Naive B cell (primary cell): ENCODE measurements at regions not wholly inside any gene's neighbourhood (a gene's known extent, or its start where the extent isn't known, plus 50 kb on each side); places are given as distances from the start of the nearest gene placed in this dataset.
"Not testable (repeated sequence)": the region's sequence is repeated elsewhere in the genome, so short reads cannot be mapped to it uniquely, and the experiment has no call there.

Experiments used
- ATAC-seq, 2 donors: fragments of 150-1000 bp; cut with Tn5 transposase; 2 replicates each; pipeline ENCODE4 v1.10.0; 2021; ENCODE audit warnings: low read depth in 2 of 2, mild to moderate bottlenecking in 2 of 2, moderate library complexity in 2 of 2
- DNase-seq: peaks from one replicate; pipeline ENCODE4 v3.0.0; 2022
- H3K27ac Mint-ChIP-seq, 6 donors: one replicate each; pipeline ENCODE4 v1.8.0; 2020 to 2022; ENCODE audit warnings: mild to moderate bottlenecking in 6 of 6, mixed read lengths in 6 of 6, moderate library complexity in 5 of 6, inconsistent platforms in 2 of 6
- H3K27me3 Mint-ChIP-seq, 3 donors: one replicate each; pipeline ENCODE4 v1.8.0; 2021 to 2022; ENCODE audit warnings: mixed read lengths in 3 of 3, mild to moderate bottlenecking in 1 of 3
- H3K36me3 Mint-ChIP-seq, 2 donors: one replicate each; pipeline ENCODE4 v1.8.0; 2020 to 2022; ENCODE audit warnings: mixed read lengths in 2 of 2, inconsistent platforms in 1 of 2, mild to moderate bottlenecking in 1 of 2
- H3K4me1 Mint-ChIP-seq, 3 donors: one replicate each; pipeline ENCODE4 v1.8.0; 2020 to 2022; ENCODE audit warnings: mixed read lengths in 3 of 3, inconsistent platforms in 1 of 3, mild to moderate bottlenecking in 1 of 3, moderate library complexity in 1 of 3
- H3K4me3 Mint-ChIP-seq, 8 donors: one replicate each; pipeline ENCODE4 v1.8.0; 2020 to 2022; ENCODE audit warnings: mild to moderate bottlenecking in 8 of 8, mixed read lengths in 8 of 8, moderate library complexity in 8 of 8, inconsistent platforms in 2 of 8
- H3K9me3 Mint-ChIP-seq, 7 donors: one replicate each; pipeline ENCODE4 v1.8.0; 2020 to 2022; ENCODE audit warnings: mixed read lengths in 7 of 7, mild to moderate bottlenecking in 5 of 7, inconsistent platforms in 2 of 7, moderate library complexity in 1 of 7

- ATAC-seq, H3K27me3 Mint-ChIP-seq, DNase-seq, H3K27ac Mint-ChIP-seq, H3K4me3 Mint-ChIP-seq, H3K36me3 Mint-ChIP-seq, H3K4me1 Mint-ChIP-seq: not testable (repeated sequence)
- H3K9me3 Mint-ChIP-seq = peaks cover 0 to 10% (median 1%) of the 10 kb centered on the region in 7 donors
Measured at GRCh38 chr15:100733843-100734185, 131.4 kb downstream of the ASB7 start.

- H3K36me3 Mint-ChIP-seq = no peaks in the 10 kb centered on the region
- H3K9me3 Mint-ChIP-seq = peaks cover 0 to 10% (median 1%) of the 10 kb centered on the region in 7 donors
- peaks cover 0 to under 1% (median 0%) of the 10 kb centered on the region in 3 donors for H3K4me1 Mint-ChIP-seq
- DNase-seq = no peak
- no peak overlapping the region for H3K27ac Mint-ChIP-seq
- peaks cover 6 to 8% (median 6%) of the 10 kb centered on the region in 3 donors for H3K27me3 Mint-ChIP-seq
- no peak overlapping the region for H3K4me3 Mint-ChIP-seq
- ATAC-seq = no peak
Measured at GRCh38 chr15:100734586-100734985, 132.2 kb downstream of the ASB7 start.

- no peak overlapping the region for H3K4me3 Mint-ChIP-seq
- H3K4me1 Mint-ChIP-seq = peaks cover 0 to 4% (median 0%) of the 10 kb centered on the region in 3 donors
- ATAC-seq (no peak), DNase-seq (no peak)
- peaks cover 6 to 8% (median 6%) of the 10 kb centered on the region in 3 donors for H3K27me3 Mint-ChIP-seq
- H3K36me3 Mint-ChIP-seq = no peaks in the 10 kb centered on the region
- H3K27ac Mint-ChIP-seq = peak overlapping the region in 2 of 6 donors; percentile 23 to 77
- peaks cover 0 to 10% (median 1%) of the 10 kb centered on the region in 7 donors for H3K9me3 Mint-ChIP-seq
Measured at GRCh38 chr15:100735129-100736053, 133.0 kb downstream of the ASB7 start.

GRCh38 chr15:100737214-100737613 is 134.8 kb downstream of the ASB7 start:
- H3K4me1 Mint-ChIP-seq = peaks cover 0 to 4% (median 0%) of the 10 kb centered on the region in 3 donors
- no peaks in the 10 kb centered on the region for H3K36me3 Mint-ChIP-seq
- no peak overlapping the region for H3K27ac Mint-ChIP-seq
- no peak overlapping the region for H3K4me3 Mint-ChIP-seq
- H3K27me3 Mint-ChIP-seq = peaks cover 0 to 8% (median 6%) of the 10 kb centered on the region in 3 donors
- ATAC-seq (no peak), DNase-seq (no peak)
- peaks cover 0 to 10% (median 1%) of the 10 kb centered on the region in 7 donors for H3K9me3 Mint-ChIP-seq

DNA sequence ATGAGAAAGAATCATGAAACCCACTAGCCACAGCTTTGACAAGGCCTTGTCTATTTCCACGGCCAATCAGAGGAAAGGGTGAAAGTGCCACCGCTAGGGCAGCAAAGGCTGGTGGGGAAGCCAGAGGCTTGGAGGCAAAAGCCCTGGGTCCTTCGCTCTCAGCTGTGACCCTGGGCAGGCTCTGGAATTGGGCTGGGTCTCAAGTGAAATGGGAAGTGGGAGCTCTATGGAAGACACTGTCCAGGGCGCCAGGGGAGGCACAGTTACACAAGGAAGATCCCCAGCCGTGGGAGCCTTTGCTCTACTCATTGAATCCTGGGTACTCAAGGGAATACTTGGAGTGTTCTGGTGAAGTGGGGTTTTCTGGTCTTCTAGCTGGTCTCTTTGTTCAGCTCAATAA is 136.2 kb downstream of the ASB7 start:
- H3K27ac Mint-ChIP-seq = no peak overlapping the region
- peaks cover 0 to 10% (median 1%) of the 10 kb centered on the region in 7 donors for H3K9me3 Mint-ChIP-seq
- no peak for ATAC-seq
- H3K27me3 Mint-ChIP-seq = peaks cover 0 to 8% (median 7%) of the 10 kb centered on the region in 3 donors
- H3K4me3 Mint-ChIP-seq = no peak overlapping the region
- H3K4me1 Mint-ChIP-seq = peaks cover 0 to 4% (median 0%) of the 10 kb centered on the region in 3 donors
- H3K36me3 Mint-ChIP-seq = no peaks in the 10 kb centered on the region
- no peak for DNase-seq

DNA sequence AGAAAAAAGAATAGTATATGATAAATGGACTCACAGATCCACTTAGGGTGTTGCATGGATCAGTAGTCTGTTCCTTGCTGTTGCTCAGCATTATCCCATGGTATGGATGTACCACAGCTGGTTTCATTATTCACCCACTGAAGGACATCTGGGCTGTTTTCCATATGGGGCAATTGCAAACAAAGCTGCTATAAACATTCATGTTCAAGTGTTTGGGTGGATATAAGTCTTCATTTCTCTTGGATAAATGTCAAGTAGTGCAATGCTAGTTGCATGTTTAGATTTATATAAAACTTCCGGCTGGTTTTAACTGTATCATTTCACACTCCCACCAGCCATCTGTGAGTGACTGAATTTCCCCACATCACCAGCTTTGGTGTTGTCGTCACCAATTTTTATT is 137.7 kb downstream of the ASB7 start:
- ATAC-seq = no peak
- Mint-ChIP-seq H3K9me3 (no peaks in the 10 kb centered on the region), H3K4me1 (peaks cover 0 to 4% (median 0%) of the 10 kb centered on the region in 3 donors), H3K36me3 (no peaks in the 10 kb centered on the region), H3K4me3 (no peak overlapping the region), H3K27me3 (peaks cover 5 to 12% (median 9%) of the 10 kb centered on the region in 3 donors), H3K27ac (no peak overlapping the region)
- no peak for DNase-seq

GRCh38 chr15:100751585-100751984 is 128.0 kb upstream of the ALDH1A3 start:
- peaks cover 43 to 60% (median 47%) of the 10 kb centered on the region in 3 donors for H3K27me3 Mint-ChIP-seq
- no peak overlapping the region for H3K4me3 Mint-ChIP-seq
- H3K9me3 Mint-ChIP-seq = peaks cover 9 to 30% (median 20%) of the 10 kb centered on the region in 7 donors
- ATAC-seq (no peak), DNase-seq (no peak)
- no peaks in the 10 kb centered on the region for H3K4me1 Mint-ChIP-seq
- no peak overlapping the region for H3K27ac Mint-ChIP-seq
- H3K36me3 Mint-ChIP-seq = peaks cover 7 to 20% of the 10 kb centered on the region in 2 donors

DNA sequence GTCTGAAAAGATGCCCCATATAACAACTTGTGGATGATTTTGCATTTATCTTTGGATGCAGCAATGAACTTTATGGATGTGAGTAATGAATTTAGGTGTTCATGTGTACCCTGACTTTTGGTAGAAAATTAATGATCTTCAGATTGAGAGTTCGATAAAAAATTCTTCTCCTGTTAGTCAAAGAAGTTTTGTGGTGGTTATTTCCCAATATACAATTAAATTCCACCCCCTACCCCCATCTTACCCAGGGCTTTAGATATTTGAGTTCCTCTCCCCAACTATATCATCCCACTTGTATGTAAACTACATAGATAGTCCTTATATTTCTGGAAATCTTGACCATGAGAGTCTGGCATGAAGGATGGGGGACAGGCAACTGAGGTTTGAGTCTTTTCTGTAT is 126.1 kb upstream of the ALDH1A3 start:
- no peak overlapping the region for H3K4me3 Mint-ChIP-seq
- ATAC-seq (no peak), DNase-seq (no peak)
- H3K36me3 Mint-ChIP-seq = peaks cover 0 to 2% of the 10 kb centered on the region in 2 donors
- peaks cover 38 to 52% (median 46%) of the 10 kb centered on the region in 3 donors for H3K27me3 Mint-ChIP-seq
- no peak overlapping the region for H3K27ac Mint-ChIP-seq
- H3K9me3 Mint-ChIP-seq = peaks cover 0 to 14% (median 4%) of the 10 kb centered on the region in 7 donors
- H3K4me1 Mint-ChIP-seq = no peaks in the 10 kb centered on the region

DNA sequence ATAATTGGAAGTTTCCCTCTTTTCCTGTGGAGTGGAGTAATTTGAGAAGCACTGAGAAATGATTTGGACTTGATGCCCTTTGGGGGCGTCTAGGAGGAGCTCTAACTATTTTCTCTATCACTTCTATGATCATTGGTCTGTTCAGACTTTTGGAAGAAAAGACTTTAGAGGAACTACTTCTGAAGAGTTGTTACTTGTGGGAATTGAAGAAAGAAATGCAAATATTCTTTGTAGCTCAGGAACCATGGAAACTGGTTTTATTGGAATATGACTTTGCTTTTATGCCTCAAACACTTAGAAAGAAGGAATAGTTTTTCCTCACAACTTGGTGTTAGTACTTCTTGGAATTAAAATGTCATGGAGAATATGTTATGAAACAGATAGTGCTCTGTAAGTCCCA is 122.0 kb upstream of the ALDH1A3 start:
- Mint-ChIP-seq H3K36me3 (no peaks in the 10 kb centered on the region), H3K9me3 (no peaks in the 10 kb centered on the region), H3K4me3 (no peak overlapping the region), H3K4me1 (no peaks in the 10 kb centered on the region), H3K27me3 (peaks cover 48 to 56% (median 50%) of the 10 kb centered on the region in 3 donors), H3K27ac (no peak overlapping the region)
- DNase-seq = no peak
- no peak for ATAC-seq

GRCh38 chr15:100758555-100758954 is 121.1 kb upstream of the ALDH1A3 start:
- no peak for ATAC-seq
- H3K27me3 Mint-ChIP-seq = peaks cover 48 to 60% (median 50%) of the 10 kb centered on the region in 3 donors
- no peaks in the 10 kb centered on the region for H3K36me3 Mint-ChIP-seq
- no peak for DNase-seq
- no peak overlapping the region for H3K27ac Mint-ChIP-seq
- no peaks in the 10 kb centered on the region for H3K9me3 Mint-ChIP-seq
- no peak overlapping the region for H3K4me3 Mint-ChIP-seq
- no peaks in the 10 kb centered on the region for H3K4me1 Mint-ChIP-seq

GRCh38 chr15:100759106-100759505 is 120.5 kb upstream of the ALDH1A3 start:
- ATAC-seq = no peak
- no peak for DNase-seq
- Mint-ChIP-seq H3K27ac (no peak overlapping the region), H3K4me1 (no peaks in the 10 kb centered on the region), H3K27me3 (peaks cover 43 to 61% (median 45%) of the 10 kb centered on the region in 3 donors), H3K9me3 (no peaks in the 10 kb centered on the region), H3K4me3 (no peak overlapping the region), H3K36me3 (no peaks in the 10 kb centered on the region)

DNA sequence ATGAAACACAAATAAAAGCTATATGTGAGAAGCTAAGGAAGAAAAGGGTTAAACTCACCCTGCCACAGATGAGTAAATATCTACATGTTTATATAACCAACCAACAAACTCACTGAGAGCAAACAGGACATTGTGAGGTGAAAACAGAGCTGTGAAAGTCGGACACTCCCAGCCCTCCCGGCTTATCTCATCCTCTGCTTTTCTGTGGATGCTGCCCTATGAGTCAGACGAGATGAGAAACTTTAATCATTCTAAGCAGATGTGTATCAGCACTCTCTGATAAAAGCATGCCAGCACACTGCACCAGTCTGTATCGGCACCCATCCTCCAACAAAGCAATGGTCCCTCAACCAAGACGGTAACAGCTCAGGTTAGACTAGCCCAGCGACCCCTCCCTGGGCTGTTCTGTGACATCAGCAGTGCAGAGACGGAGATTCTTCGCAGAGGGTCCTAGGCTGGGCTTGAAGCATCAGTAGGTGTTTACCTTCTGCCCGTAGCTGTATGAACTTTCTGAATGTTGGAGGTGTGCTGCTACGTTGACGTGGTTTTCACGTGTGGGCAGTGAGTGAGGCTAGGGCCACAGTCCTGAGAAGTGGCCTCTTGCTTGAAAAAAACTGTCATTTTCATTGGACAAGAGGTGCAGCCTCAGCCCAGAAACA is 119.8 kb upstream of the ALDH1A3 start:
- DNase-seq (no peak), ATAC-seq (no peak)
- H3K9me3 Mint-ChIP-seq = no peaks in the 10 kb centered on the region
- H3K27me3 Mint-ChIP-seq = peaks cover 35 to 54% (median 40%) of the 10 kb centered on the region in 3 donors
- no peaks in the 10 kb centered on the region for H3K36me3 Mint-ChIP-seq
- no peak overlapping the region for H3K27ac Mint-ChIP-seq
- no peaks in the 10 kb centered on the region for H3K4me1 Mint-ChIP-seq
- no peak overlapping the region for H3K4me3 Mint-ChIP-seq

DNA sequence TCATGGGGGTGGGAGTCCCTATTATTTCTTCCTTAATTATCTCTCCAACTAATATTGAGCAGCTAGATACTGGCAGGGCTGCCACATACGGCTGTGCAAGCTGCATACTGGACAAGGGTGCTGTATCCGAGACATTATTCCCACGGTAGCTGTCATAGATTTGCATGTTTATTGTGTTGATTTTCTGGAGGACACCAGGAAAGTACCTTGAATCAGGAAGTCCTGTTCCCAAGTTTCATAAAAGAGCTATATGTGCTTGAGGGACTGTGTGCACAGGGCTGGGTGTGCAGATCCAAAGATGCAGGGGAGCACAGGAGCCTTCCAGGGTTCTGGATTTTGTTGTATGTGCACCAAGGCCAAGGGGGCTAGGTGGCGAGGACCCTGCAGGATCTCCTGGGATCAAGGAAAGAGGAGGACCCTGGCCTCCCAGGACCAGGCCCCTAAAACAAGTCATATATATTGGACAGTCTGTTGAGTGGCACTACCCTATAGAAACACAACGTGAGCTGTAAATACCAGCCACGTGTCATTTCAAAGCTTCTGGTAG is 119.2 kb upstream of the ALDH1A3 start:
- Mint-ChIP-seq H3K27me3 (peaks cover 35 to 51% (median 42%) of the 10 kb centered on the region in 3 donors), H3K9me3 (no peaks in the 10 kb centered on the region), H3K4me3 (no peak overlapping the region), H3K36me3 (no peaks in the 10 kb centered on the region), H3K27ac (no peak overlapping the region), H3K4me1 (no peaks in the 10 kb centered on the region)
- no peak for ATAC-seq
- DNase-seq = no peak
